Kidney (tissue), 13 donors: ENCODE measurements at regions not wholly inside any gene's neighbourhood (a gene's known extent, or its start where the extent isn't known, plus 50 kb on each side); places are given as distances from the start of the nearest gene placed in this dataset.

ENCODE experiments used
- DNase-seq, 5 donors: peaks; one replicate each; pipeline ENCODE4 v3.0.0-alpha.2; 2013 to 2020
- FAIRE-seq: peaks from 2 replicates; lab custom pipeline; 2012; peaks lifted over from hg19 to GRCh38; lab: Jason Lieb, UNC
- H3K27ac ChIP-seq, 2 donors: one replicate each; pipeline ENCODE4 v1.7.0; 2013; ENCODE audit warnings: low read depth in 2 of 2, low read length in 2 of 2, inconsistent platforms in 1 of 2
- H3K27me3 ChIP-seq: one replicate; pipeline ENCODE4 v1.7.1; 2013; ENCODE audit warnings: low read length, inconsistent platforms; ENCODE audit not compliant: control insufficient read depth, insufficient read depth
- H3K36me3 ChIP-seq, 3 donors: one replicate each; pipeline versions ENCODE4 v1.7.0 to v1.7.1; 2013; ENCODE audit warnings: low read length in 3 of 3, control low read depth in 1 of 3, inconsistent platforms in 1 of 3; ENCODE audit not compliant: insufficient read depth in 3 of 3, control insufficient read depth in 2 of 3
- H3K4me1 ChIP-seq, 3 donors: one replicate each; pipeline versions ENCODE4 v1.7.0 to v1.7.1; 2013; ENCODE audit warnings: low read length in 3 of 3, inconsistent platforms in 1 of 3, low read depth in 1 of 3; ENCODE audit not compliant: control insufficient read depth in 2 of 3, insufficient read depth in 2 of 3
- H3K4me3 ChIP-seq, 3 donors: one replicate each; pipeline versions ENCODE4 v1.7.0 to v1.8.1; 2013; ENCODE audit warnings: low read length in 3 of 3, control low read depth in 1 of 3, inconsistent platforms in 1 of 3
- H3K9ac ChIP-seq, 3 donors: one replicate each; pipeline versions ENCODE4 v1.7.0 to v1.7.1; 2013; ENCODE audit warnings: low read length in 3 of 3, control low read depth in 1 of 3, inconsistent platforms in 1 of 3
- H3K9me3 ChIP-seq, 3 donors: one replicate each; pipeline versions ENCODE4 v1.7.0 to v1.7.1; 2013; ENCODE audit warnings: low read length in 3 of 3, control low read depth in 1 of 3, inconsistent platforms in 1 of 3; ENCODE audit not compliant: control insufficient read depth in 2 of 3, insufficient read depth in 1 of 3
- CTCF ChIP-seq: IDR thresholded peaks from 3 replicates; pipeline ENCODE4 v1.5.1; 2012; ENCODE audit warnings: mild to moderate bottlenecking, moderate library complexity, borderline replicate concordance; ENCODE audit not compliant: insufficient read depth; ENCODE audit errors: extremely low read depth
- intact Hi-C: fragments of 100-400 bp; cut with DNase I; formaldehyde crosslinking; loops from one replicate; pipeline ENCODE4 v1.11.1; 2022
- donor health status: control.
- donor health status: control.
- donor health status: control.
- donor health status: control.
- donor health status: control.
- donor health status: DM: yes; HTN: yes; CAD: no.
- donor health status: Normal renal cell carcinoma (clear cell type).

- H3K36me3 ChIP-seq: no peaks in the 10 kb centered on the region
- H3K9me3 ChIP-seq: no peaks in the 10 kb centered on the region
- H3K27me3 ChIP-seq: no peaks in the 10 kb centered on the region
- H3K9ac ChIP-seq: no peak overlapping the region
- H3K27ac ChIP-seq: peak overlapping the region in 1 of 2 donors; percentile 32
- TF ChIP-seq CTCF: no peak
- H3K4me1 ChIP-seq: peaks cover 0 to 15% (median 0%) of the 10 kb centered on the region in 3 donors
- intact Hi-C loops: no loop called here
- FAIRE-seq: no peak
- no peak overlapping the region for H3K4me3 ChIP-seq
- peak; percentile 44 to 92 (median 77) for DNase-seq
These were observed 859.4 kb upstream of the NR2F2 start for GRCh38 chr15:95470997-95471689.

DNA sequence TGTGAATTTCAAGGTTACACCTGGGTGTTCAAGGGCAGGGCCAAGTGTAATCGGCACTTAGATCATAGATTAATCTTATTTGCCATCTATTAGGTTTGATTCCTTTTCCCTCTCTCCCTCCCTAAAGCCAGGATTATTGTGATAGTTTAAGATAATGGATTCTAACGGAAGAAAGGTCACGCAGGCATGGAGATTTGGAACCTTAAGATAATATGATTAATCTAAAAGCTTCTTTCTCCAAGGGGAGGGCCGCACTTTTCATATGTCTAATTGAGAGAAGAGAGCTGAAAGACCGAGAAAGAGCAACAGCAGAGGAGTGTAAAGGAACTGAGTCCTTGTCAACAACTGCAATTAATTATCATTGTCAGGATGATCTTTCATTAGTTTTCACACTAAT lies 858.8 kb upstream of the NR2F2 start:
- Histone ChIP-seq H3K27ac (peak overlapping the region in 1 of 2 donors; percentile 2), H3K9me3 (no peaks in the 10 kb centered on the region), H3K4me1 (peaks cover 0 to 15% (median 0%) of the 10 kb centered on the region in 3 donors), H3K36me3 (no peaks in the 10 kb centered on the region), H3K9ac (no peak overlapping the region), H3K4me3 (no peak overlapping the region), H3K27me3 (no peaks in the 10 kb centered on the region)
- no peak for TF ChIP-seq CTCF
- peak in 1 of 5 donors; percentile 71 for DNase-seq
- no peak for FAIRE-seq
- intact Hi-C loops: no loop called here

- intact Hi-C loops: no loop called here
- FAIRE-seq: no peak
These were observed 855.4 kb upstream of the NR2F2 start for GRCh38 chr15:95475067-95475466.

More at GRCh38 chr15:95475067-95475466, 855.4 kb upstream of the NR2F2 start:
- no peak for TF ChIP-seq CTCF
- peak overlapping the region in 1 of 3 donors; percentile 4 for H3K9ac ChIP-seq
- H3K27ac ChIP-seq: peak overlapping the region in 1 of 2 donors; percentile 74
- H3K9me3 ChIP-seq: no peaks in the 10 kb centered on the region
- peak in 1 of 5 donors; percentile 24 for DNase-seq
- H3K36me3 ChIP-seq: no peaks in the 10 kb centered on the region
- H3K4me3 ChIP-seq: no peak overlapping the region
- no peaks in the 10 kb centered on the region for H3K27me3 ChIP-seq
- peaks cover 0 to 6% (median 0%) of the 10 kb centered on the region in 3 donors for H3K4me1 ChIP-seq
